OCI-LY1 (cell line): ENCODE measurements at regions not wholly inside any gene's neighbourhood (a gene's known extent, or its start where the extent isn't known, plus 50 kb on each side); places are given as distances from the start of the nearest gene placed in this dataset.

Experiments
- H2AFZ ChIP-seq: fragments of 200-600 bp; sonication (generic), shearing (Covaris generic); 2 replicates; pipeline ENCODE4 v1.6.0; 2014; ENCODE audit warnings: antibody characterized with exemption, mild to moderate bottlenecking, low read length
- H3F3A ChIP-seq: fragments of 200-600 bp; sonication (generic), shearing (Covaris generic); 2 replicates; pipeline ENCODE4 v1.6.0; 2014; ENCODE audit warnings: mild to moderate bottlenecking, antibody characterized with exemption, low read length, moderate library complexity; ENCODE audit not compliant: insufficient read depth
- H3K27ac ChIP-seq: fragments of 200-600 bp; sonication (generic); 2 replicates; pipeline ENCODE4 v1.5.1; 2014; ENCODE audit warnings: low read length, mixed run types, mild to moderate bottlenecking, low read depth; ENCODE audit not compliant: poor library complexity, severe bottlenecking
- H3K27me3 ChIP-seq: fragments of 200-600 bp; sonication (generic); 2 replicates; pipeline ENCODE4 v1.6.0; 2014; ENCODE audit warnings: antibody characterized with exemption, mild to moderate bottlenecking, low read length, moderate library complexity; ENCODE audit not compliant: insufficient read depth
- H3K36me3 ChIP-seq: fragments of 200-600 bp; sonication (generic); 2 replicates; pipeline ENCODE4 v1.6.1; 2014; ENCODE audit warnings: mild to moderate bottlenecking, antibody characterized with exemption, low read length, moderate library complexity, mixed read lengths; ENCODE audit not compliant: insufficient read depth
- H3K4me1 ChIP-seq: fragments of 200-600 bp; sonication (generic); 2 replicates; pipeline ENCODE4 v1.5.1; 2014; ENCODE audit warnings: mild to moderate bottlenecking, low read length, moderate library complexity; ENCODE audit not compliant: insufficient read depth, severe bottlenecking
- H3K4me2 ChIP-seq: fragments of 200-600 bp; sonication (generic), shearing (Covaris generic); 2 replicates; pipeline ENCODE4 v1.6.1; 2014; ENCODE audit warnings: low read length
- H3K4me3 ChIP-seq: fragments of 200-600 bp; sonication (generic); 2 replicates; pipeline ENCODE4 v1.5.1; 2014; ENCODE audit warnings: low read length, low read depth, mild to moderate bottlenecking, mixed read lengths; ENCODE audit not compliant: poor library complexity, severe bottlenecking
- H3K79me2 ChIP-seq: fragments of 200-600 bp; shearing (Covaris generic); 2 replicates; pipeline ENCODE4 v1.6.1; 2016; ENCODE audit warnings: mixed run types, low read length, mixed read lengths; ENCODE audit not compliant: insufficient read depth
- H3K9ac ChIP-seq: fragments of 200-600 bp; sonication (generic), shearing (Covaris generic); 2 replicates; pipeline ENCODE4 v1.6.1; 2014; ENCODE audit warnings: mild to moderate bottlenecking, low read length, mixed read lengths
- H3K9me2 ChIP-seq: fragments of 200-600 bp; sonication (generic), shearing (Covaris generic); 2 replicates; pipeline ENCODE4 v1.6.1; 2014; ENCODE audit warnings: low read depth, mild to moderate bottlenecking, low read length, mixed read lengths
- H3K9me3 ChIP-seq: fragments of 200-600 bp; shearing (Covaris generic); 2 replicates; pipeline ENCODE4 v1.6.1; 2014; ENCODE audit warnings: low read length, mixed read lengths
- H4K20me1 ChIP-seq: fragments of 200-600 bp; sonication (generic), shearing (Covaris generic); 2 replicates; pipeline ENCODE4 v1.6.0; 2016; ENCODE audit warnings: mild to moderate bottlenecking, low read length; ENCODE audit not compliant: insufficient read depth
- CTCF ChIP-seq: fragments of 200-600 bp; sonication (generic), shearing (Covaris generic); IDR thresholded peaks from 2 replicates; pipeline ENCODE4 v1.5.1; 2017; ENCODE audit warnings: mild to moderate bottlenecking, antibody characterized with exemption, low read length, moderate library complexity, mixed read lengths
- EZH2 ChIP-seq: fragments of 200-600 bp; sonication (generic), shearing (Covaris generic); IDR thresholded peaks from 2 replicates; pipeline ENCODE4 v1.8.0; 2017; ENCODE audit warnings: borderline replicate concordance, mixed run types, mild to moderate bottlenecking, antibody characterized with exemption, low read length, moderate library complexity, mixed read lengths

GRCh38 chr16:60073376-60073775, 1339.3 kb upstream of the GOT2 start:
- Histone ChIP-seq H3K36me3 (no peaks in the 10 kb centered on the region), H3K27me3 (no peaks in the 10 kb centered on the region), H3F3A (no peaks in the 10 kb centered on the region), H3K9me2 (no peaks in the 10 kb centered on the region), H3K9me3 (no peaks in the 10 kb centered on the region), H3K9ac (no peak overlapping the region), H3K27ac (no peak overlapping the region), H3K79me2 (no peaks in the 10 kb centered on the region), H4K20me1 (no peaks in the 10 kb centered on the region), H3K4me1 (no peaks in the 10 kb centered on the region), H2AFZ (no peak overlapping the region), H3K4me2 (no peak overlapping the region), H3K4me3 (no peak overlapping the region)
- no peak for TF ChIP-seq CTCF
- no peak for TF ChIP-seq EZH2

DNA sequence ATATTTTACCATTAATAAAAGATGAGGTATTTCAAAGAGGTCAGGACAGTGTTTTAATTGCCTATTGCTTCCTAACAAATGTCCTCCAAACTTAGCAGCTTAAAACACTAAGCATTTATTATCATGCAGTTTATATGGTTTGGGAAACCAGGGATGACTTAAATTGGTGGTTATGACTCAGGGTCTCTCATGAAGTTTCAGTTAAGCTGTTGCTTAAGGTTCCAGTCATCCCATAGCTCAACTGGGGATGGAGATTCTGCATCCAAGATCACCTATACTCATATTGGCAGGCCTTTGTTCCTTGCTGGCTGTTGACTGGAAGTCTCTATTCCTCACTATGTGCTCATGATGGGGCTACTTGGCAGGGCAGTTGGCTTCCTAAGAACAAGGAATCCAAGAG, 1329.9 kb upstream of the GOT2 start:
- Histone ChIP-seq H3K9me3 (no peaks in the 10 kb centered on the region), H4K20me1 (no peaks in the 10 kb centered on the region), H3K79me2 (no peaks in the 10 kb centered on the region), H3K27ac (no peak overlapping the region), H3F3A (no peaks in the 10 kb centered on the region), H3K4me3 (no peak overlapping the region), H3K36me3 (no peaks in the 10 kb centered on the region), H3K27me3 (no peaks in the 10 kb centered on the region), H2AFZ (no peak overlapping the region), H3K4me1 (no peaks in the 10 kb centered on the region), H3K9ac (no peak overlapping the region), H3K9me2 (no peaks in the 10 kb centered on the region), H3K4me2 (no peak overlapping the region)
- no peak for TF ChIP-seq EZH2
- TF ChIP-seq CTCF: no peak

GRCh38 chr16:60061396-60061795, 1327.3 kb upstream of the GOT2 start:
- no peak overlapping the region for H2AFZ ChIP-seq
- no peaks in the 10 kb centered on the region for H3K9me3 ChIP-seq
- H3K27ac ChIP-seq: no peak overlapping the region
- H3K9ac ChIP-seq: no peak overlapping the region
- H3F3A ChIP-seq: no peaks in the 10 kb centered on the region
- no peaks in the 10 kb centered on the region for H3K4me1 ChIP-seq
- TF ChIP-seq CTCF (no peak), EZH2 (no peak)
- no peaks in the 10 kb centered on the region for H4K20me1 ChIP-seq
- no peaks in the 10 kb centered on the region for H3K27me3 ChIP-seq
- no peaks in the 10 kb centered on the region for H3K9me2 ChIP-seq
- no peak overlapping the region for H3K4me3 ChIP-seq
- H3K79me2 ChIP-seq: no peaks in the 10 kb centered on the region
- no peak overlapping the region for H3K4me2 ChIP-seq
- H3K36me3 ChIP-seq: no peaks in the 10 kb centered on the region
